GM18907 (cell line): ENCODE measurements at regions not wholly inside any gene's neighbourhood (a gene's known extent, or its start where the extent isn't known, plus 50 kb on each side); places are given as distances from the start of the nearest gene placed in this dataset.

Source experiments
- ATAC-seq: cut with Tn5 transposase; IDR thresholded peaks from one replicate; pipeline ENCODE4 v1.9.1; 2021; ENCODE audit warnings: mild to moderate bottlenecking, moderate library complexity; ENCODE audit not compliant: unreplicated experiment

DNA sequence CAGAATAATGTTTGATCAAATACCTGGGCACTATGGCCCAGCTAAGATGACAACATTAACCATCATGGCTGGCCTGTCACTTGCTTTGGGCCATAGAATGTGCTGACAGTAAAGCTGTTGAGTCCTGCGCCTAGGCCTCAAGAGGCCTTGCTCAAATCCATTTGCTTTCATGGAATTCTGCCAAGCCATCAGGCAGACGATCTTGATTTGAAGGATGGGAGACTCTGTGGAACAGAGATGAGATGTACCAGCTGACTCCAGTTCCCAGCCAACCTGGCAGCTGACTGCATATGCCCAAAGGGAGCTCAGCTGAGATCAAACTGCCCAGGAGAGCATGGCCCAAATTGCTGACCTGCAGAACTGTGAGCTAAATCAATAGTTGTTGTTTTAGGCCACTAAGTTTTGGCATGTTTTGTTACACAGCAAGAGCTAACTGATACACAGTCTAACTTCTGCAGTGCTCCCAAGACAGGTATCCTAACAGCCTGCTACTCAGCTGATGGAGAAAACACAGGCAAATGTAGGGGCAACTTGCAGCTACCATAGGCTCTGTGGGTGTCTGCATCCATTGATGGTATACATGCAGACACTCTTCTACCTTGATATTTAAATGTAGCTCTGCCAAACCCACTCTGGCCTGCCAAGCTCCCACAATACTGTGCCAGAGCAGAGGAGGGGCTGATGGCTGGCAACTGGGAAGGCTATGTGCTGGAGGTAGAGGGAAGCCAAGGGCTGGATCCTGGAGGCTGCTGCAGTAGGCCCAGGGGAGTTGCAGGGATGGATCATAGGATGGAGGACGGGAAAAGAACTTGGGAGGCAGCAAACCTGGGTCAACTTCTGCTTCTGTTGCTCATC is 55.2 kb upstream of the RNF24 start:
- no peak for ATAC-seq

DNA sequence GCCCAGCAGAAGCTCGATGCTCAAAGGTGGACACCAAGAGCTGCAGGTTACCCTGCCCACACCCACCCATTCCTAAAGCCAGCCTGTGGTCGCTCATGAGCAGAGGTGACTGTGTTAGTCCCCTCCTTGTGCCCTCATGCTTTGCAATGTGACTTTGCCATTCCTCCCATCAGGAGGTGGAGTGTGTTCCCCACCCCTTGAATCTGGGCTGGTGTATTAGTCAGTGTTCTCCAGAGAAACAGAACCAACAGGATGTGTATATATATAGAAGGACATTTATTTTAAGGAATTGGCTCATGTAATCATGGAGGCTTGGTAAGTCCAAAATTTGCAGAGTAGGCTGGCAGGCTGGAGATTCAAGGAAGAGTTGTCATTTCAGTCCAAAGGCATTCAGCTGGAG is 54.4 kb upstream of the RNF24 start:
- ATAC-seq: no peak

DNA sequence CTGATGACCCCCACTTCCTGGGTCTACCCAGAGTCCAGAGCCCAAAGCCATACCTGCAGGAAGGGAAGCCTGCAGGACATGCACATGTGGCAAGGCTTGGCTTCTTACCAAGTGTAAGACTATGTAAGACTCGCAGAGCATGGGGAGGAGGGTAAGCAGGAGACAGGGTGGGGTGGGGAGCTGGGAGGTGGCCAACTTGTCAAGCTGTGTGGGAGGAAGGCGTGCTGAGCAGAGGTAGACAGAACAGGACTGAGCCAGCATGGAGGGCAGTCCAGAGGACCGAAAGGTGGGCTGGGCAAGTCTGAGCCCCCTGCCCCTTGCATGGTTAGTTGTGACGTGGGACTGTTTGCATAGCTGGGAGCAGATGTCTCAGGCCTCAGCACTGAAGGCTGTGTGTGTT is 53.4 kb upstream of the RNF24 start:
- ATAC-seq: no peak

DNA sequence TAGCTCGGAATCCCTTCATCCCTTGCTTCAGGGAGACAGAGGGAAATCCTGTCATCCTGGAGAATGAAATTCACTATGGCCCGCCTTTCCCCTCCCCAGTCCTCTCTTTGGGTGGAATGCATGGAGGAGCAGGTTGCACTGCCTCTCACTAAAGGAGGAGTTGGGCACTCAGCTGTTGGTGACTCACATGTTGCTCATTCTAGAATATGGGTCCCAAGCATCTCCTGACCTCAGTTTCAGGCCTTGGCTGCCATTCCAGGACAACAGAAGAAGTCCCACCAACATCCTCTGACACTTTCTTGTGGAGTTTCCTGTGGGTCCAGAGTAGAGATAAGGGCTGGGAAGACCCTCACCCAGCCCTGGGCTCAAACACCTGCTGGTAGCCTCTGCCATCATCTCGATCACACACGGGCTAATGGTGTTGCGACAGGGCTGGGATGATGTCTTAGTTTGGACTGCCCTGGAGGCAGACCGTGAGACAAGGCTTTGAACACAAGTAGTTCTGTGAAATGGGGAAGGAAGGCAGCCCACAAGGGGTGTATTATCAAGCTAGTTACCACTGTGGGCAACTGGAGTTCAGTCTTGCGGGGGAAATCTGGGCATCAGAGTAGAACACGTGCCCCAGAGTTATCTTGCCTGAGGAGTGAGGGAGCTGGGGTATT is 52.4 kb upstream of the RNF24 start:
- no peak for ATAC-seq

DNA sequence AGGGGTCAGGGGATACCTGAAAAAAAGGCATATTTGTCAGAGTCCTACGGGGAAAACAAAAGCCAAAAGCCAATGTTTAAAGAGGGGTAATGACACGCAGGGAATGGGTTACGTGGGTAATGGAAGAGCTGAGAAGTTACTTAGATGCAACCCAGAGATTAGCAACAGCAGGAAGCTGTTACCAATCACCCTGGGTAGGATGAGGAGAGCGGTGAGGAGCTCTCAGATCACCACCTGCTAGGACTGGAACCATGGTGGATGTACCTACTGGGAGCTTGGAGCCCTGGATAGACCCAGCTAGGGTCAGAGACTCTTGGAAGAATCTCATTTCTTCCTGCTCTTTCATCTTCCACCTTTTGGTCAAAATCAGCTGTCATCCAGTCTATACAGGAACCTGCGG is 51.2 kb upstream of the RNF24 start:
- ATAC-seq: no peak

DNA sequence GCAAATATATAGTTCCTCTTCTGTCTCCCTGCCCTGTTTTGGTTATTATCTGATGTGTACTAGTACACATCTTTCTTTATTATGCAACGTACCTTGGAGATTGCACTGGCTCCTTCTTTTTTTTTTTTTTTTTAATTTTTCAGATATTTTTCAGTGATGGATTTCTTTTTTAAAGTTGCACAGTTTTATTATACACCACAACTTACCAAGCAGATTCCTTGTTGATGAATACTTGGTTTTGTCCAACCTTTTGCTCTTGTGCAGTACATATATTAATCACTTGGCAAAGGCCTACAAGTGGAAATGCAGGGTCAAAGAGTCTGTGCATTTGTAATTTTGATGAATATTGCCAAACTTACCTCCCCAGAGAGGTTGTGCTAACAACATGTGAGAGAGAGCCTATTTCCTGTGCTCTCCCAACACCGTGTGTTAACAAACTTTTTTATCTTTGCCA is 50.1 kb upstream of the RNF24 start:
- ATAC-seq: no peak
